ENCODE measurements at regions not wholly inside any gene's neighbourhood (a gene's known extent, or its start where the extent isn't known, plus 50 kb on each side); places are given as distances from the start of the nearest gene placed in this dataset.

GRCh38 chr14:106840258-106840657 lies 1313.9 kb downstream of the TMEM121 start:
- no peak for TF ChIP-seq CTCF (conservative IDR thresholded peaks at IDR 0.05 in 1 of 2, IDR thresholded peaks at IDR 0.05 in 1 of 2; ENCODE audit: low read depth in 1 of 2, low read length in 2 of 2)
- no peak for TF ChIP-seq EZH2 (IDR thresholded peaks at IDR 0.05; ENCODE audit: low read length, missing control alignments)
